B cell (primary cell): ENCODE measurements at regions not wholly inside any gene's neighbourhood (a gene's known extent, or its start where the extent isn't known, plus 50 kb on each side); places are given as distances from the start of the nearest gene placed in this dataset.

ENCODE experiments used
- ATAC-seq: fragments of 200-7000 bp; cut with Tn5 transposase; one replicate; pipeline ENCODE4 v1.10.0; 2021; ENCODE audit warnings: low read depth, mild to moderate bottlenecking, moderate number of reproducible peaks, moderate library complexity
- CTCF ChIA-PET: fragments of 350-600 bp; sonication (Branson Sonifier 250); formaldehyde crosslinking; loops from one replicate; lab custom pipeline; 2021; ENCODE audit warnings: antibody characterized with exemption, inconsistent platforms; lab: Charles Lee
- POLR2A ChIA-PET: fragments of 350-600 bp; sonication (Branson Sonifier 250); formaldehyde crosslinking; loops from one replicate; lab custom pipeline; 2021; ENCODE audit warnings: antibody characterized with exemption; lab: Charles Lee
- DNase-seq: peaks from one replicate; pipeline ENCODE4 v3.0.0; 2013
- H2AFZ ChIP-seq: 2 replicates; pipeline ENCODE4 v1.6.1; 2012; ENCODE audit warnings: mild to moderate bottlenecking, low read depth, low read length; ENCODE audit not compliant: insufficient read depth, poor library complexity, severe bottlenecking
- H3K27ac ChIP-seq, 2 donors: 1 replicate in 1 of 2; 2 replicates in 1 of 2; pipeline ENCODE4 v1.5.1; 2012 to 2013; ENCODE audit warnings: low read length in 2 of 2, mild to moderate bottlenecking in 2 of 2, moderate library complexity in 1 of 2
- H3K27me3 ChIP-seq, 4 experiments: fragments of 200-600 bp in 1 of 4; sonication (generic) in 1 of 4; replicated peaks in 1 of 4; 1 replicate in 2 of 4; 2 replicates in 2 of 4; pipeline versions ENCODE4 v1.6.1 to v1.7.0; 2013 to 2016; ENCODE audit warnings: low read length in 3 of 4, mild to moderate bottlenecking in 2 of 4, mixed read lengths in 1 of 4, moderate library complexity in 1 of 4; ENCODE audit not compliant: insufficient read depth in 4 of 4, control insufficient read depth in 3 of 4; ENCODE audit errors: control extremely low read depth in 1 of 4
- H3K36me3 ChIP-seq, 2 experiments: replicated peaks in 1 of 2; 1 replicate in 1 of 2; 2 replicates in 1 of 2; pipeline versions ENCODE4 v1.6.1 to v1.7.1; 2013; ENCODE audit warnings: low read length in 1 of 2; ENCODE audit not compliant: insufficient read depth in 2 of 2, control insufficient read depth in 1 of 2; ENCODE audit errors: control extremely low read depth in 1 of 2, extremely low read depth in 1 of 2
- H3K4me1 ChIP-seq, 2 donors: fragments of 200-600 bp in 1 of 2; sonication (generic) in 1 of 2; 1 replicate in 1 of 2; 2 replicates in 1 of 2; pipeline versions ENCODE4 v1.5.1 to v1.6.1; 2013 to 2017; ENCODE audit warnings: low read length in 2 of 2; ENCODE audit not compliant: control insufficient read depth in 2 of 2, insufficient read depth in 2 of 2
- H3K4me2 ChIP-seq: replicated peaks from 2 replicates; pipeline ENCODE3; 2012; ENCODE audit warnings: mild to moderate bottlenecking, low read depth, low read length; ENCODE audit not compliant: poor library complexity, severe bottlenecking
- H3K4me3 ChIP-seq, 5 experiments: fragments of 200-600 bp in 1 of 5; sonication (generic) in 1 of 5; 1 replicate in 3 of 5; 2 replicates in 2 of 5; pipeline versions ENCODE4 v1.5.1 to v1.7.0; 2011 to 2016; ENCODE audit warnings: low read length in 4 of 5, mild to moderate bottlenecking in 4 of 5, low read depth in 2 of 5, control low read depth in 1 of 5, moderate library complexity in 1 of 5; ENCODE audit not compliant: insufficient read depth in 1 of 5; ENCODE audit errors: control extremely low read depth in 1 of 5, extremely low read depth in 1 of 5
- H3K79me2 ChIP-seq: fragments of 200-600 bp; sonication (generic); one replicate; pipeline ENCODE4 v1.6.0; 2016; ENCODE audit warnings: low read length; ENCODE audit not compliant: control insufficient read depth, insufficient read depth
- H3K9ac ChIP-seq: fragments of 200-600 bp; sonication (generic); 2 replicates; pipeline ENCODE4 v1.6.1; 2017; ENCODE audit warnings: mild to moderate bottlenecking, low read length, moderate library complexity
- H3K9me3 ChIP-seq, 3 donors: one replicate each; pipeline versions ENCODE4 v1.6.1 to v1.7.1; 2013; ENCODE audit warnings: low read length in 2 of 3; ENCODE audit not compliant: control insufficient read depth in 2 of 3, insufficient read depth in 1 of 3; ENCODE audit errors: control extremely low read depth in 1 of 3
- H4K20me1 ChIP-seq: 2 replicates; pipeline ENCODE4 v1.6.0; 2012; ENCODE audit warnings: mild to moderate bottlenecking, low read length; ENCODE audit not compliant: insufficient read depth, control insufficient read depth, poor library complexity, severe bottlenecking
- H3K27ac Mint-ChIP-seq: one replicate; pipeline ENCODE4 v1.8.0; 2021; ENCODE audit warnings: mixed read lengths
- H3K27me3 Mint-ChIP-seq: one replicate; pipeline ENCODE4 v1.8.0; 2021; ENCODE audit warnings: mixed read lengths
- H3K4me1 Mint-ChIP-seq: one replicate; pipeline ENCODE4 v1.8.0; 2021; ENCODE audit warnings: mixed read lengths
- H3K4me3 Mint-ChIP-seq: one replicate; pipeline ENCODE4 v1.8.0; 2021; ENCODE audit warnings: mixed read lengths
- H3K9me3 Mint-ChIP-seq: one replicate; pipeline ENCODE4 v1.8.0; 2022; ENCODE audit warnings: mixed read lengths; ENCODE audit not compliant: insufficient read depth
- EZH2 ChIP-seq: IDR thresholded peaks from 2 replicates; pipeline ENCODE4 v1.6.1; 2012; ENCODE audit warnings: borderline replicate concordance, low read depth, mild to moderate bottlenecking, moderate library complexity, low read length; ENCODE audit not compliant: insufficient read depth, poor library complexity, severe bottlenecking
- WGBS: methylation state at CpG from one replicate; pipeline ENCODE4 v1.1.5; 2013; ENCODE audit warnings: missing lambda C conversion rate; ENCODE audit not compliant: insufficient coverage; 5-methylcytosine and 5-hydroxymethylcytosine counted together
- intact Hi-C: fragments of 100-400 bp; cut with micrococcal nuclease; formaldehyde crosslinking; loops from one replicate; pipeline ENCODE4 v1.10.0; 2022
- TF ChIP-seq, protein P1 (sequence below): fragments of 200-600 bp; IDR thresholded peaks from one replicate; pipeline ENCODE4 v1.8.0; 2022; ENCODE audit warnings: antibody characterized with exemption, mild to moderate bottlenecking

DNA sequence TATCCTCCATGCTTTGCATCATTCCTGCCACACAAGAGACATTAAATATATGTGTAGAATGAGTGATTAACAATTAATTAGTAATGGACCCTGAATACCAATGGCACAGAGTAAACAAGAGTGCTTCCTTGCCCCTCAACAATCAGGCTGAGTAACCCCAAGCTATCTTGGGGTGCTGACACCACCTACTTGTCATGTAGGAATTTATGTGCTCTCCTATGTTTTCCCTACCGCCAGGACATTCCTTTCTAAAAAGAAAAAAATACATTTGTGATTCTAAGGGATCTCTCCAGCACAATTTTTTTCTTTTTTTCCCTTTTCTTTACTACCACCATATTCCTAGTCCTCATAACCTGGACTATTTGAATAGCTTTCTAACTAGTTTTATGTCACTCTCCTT, 449.1 kb downstream of the MFSD1 start:
- H3K79me2 ChIP-seq: no peaks in the 10 kb centered on the region
- peaks cover 9% of the 10 kb centered on the region for H3K27me3 Mint-ChIP-seq
- intact Hi-C loops: no loop called here
- H3K9ac ChIP-seq: no peak overlapping the region
- no peaks in the 10 kb centered on the region for H3K4me1 ChIP-seq
- no peaks in the 10 kb centered on the region for H4K20me1 ChIP-seq
- H3K27me3 ChIP-seq: peaks cover 0 to 2% (median 0%) of the 10 kb centered on the region in 4 experiments
- H3K4me3 ChIP-seq: no peak overlapping the region
- TF ChIP-seq, protein P1, sequence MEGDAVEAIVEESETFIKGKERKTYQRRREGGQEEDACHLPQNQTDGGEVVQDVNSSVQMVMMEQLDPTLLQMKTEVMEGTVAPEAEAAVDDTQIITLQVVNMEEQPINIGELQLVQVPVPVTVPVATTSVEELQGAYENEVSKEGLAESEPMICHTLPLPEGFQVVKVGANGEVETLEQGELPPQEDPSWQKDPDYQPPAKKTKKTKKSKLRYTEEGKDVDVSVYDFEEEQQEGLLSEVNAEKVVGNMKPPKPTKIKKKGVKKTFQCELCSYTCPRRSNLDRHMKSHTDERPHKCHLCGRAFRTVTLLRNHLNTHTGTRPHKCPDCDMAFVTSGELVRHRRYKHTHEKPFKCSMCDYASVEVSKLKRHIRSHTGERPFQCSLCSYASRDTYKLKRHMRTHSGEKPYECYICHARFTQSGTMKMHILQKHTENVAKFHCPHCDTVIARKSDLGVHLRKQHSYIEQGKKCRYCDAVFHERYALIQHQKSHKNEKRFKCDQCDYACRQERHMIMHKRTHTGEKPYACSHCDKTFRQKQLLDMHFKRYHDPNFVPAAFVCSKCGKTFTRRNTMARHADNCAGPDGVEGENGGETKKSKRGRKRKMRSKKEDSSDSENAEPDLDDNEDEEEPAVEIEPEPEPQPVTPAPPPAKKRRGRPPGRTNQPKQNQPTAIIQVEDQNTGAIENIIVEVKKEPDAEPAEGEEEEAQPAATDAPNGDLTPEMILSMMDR: no peak
- no peak for TF ChIP-seq EZH2
- ChIA-PET CTCF (interaction anchor here (2.4 kb wide), 1 partner anchor 9 kb away, joined by 8 read pairs; no protein-coding TSS in a partner anchor), POLR2A (no interaction called here)
- ATAC-seq (no peak), DNase-seq (no peak)
- peaks cover 7% of the 10 kb centered on the region for H3K9me3 Mint-ChIP-seq
- no peak overlapping the region for H3K4me3 Mint-ChIP-seq
- no peak overlapping the region for H3K27ac ChIP-seq
- no peaks in the 10 kb centered on the region for H3K4me1 Mint-ChIP-seq
- no peaks in the 10 kb centered on the region for H3K36me3 ChIP-seq
- no peak overlapping the region for H3K4me2 ChIP-seq
- H3K27ac Mint-ChIP-seq: no peak overlapping the region
- WGBS: no CpG with 5 or more reads among the region's 1 CpG
- H2AFZ ChIP-seq: no peak overlapping the region
- H3K9me3 ChIP-seq: peaks cover 0 to 13% (median 1%) of the 10 kb centered on the region in 3 donors

DNA sequence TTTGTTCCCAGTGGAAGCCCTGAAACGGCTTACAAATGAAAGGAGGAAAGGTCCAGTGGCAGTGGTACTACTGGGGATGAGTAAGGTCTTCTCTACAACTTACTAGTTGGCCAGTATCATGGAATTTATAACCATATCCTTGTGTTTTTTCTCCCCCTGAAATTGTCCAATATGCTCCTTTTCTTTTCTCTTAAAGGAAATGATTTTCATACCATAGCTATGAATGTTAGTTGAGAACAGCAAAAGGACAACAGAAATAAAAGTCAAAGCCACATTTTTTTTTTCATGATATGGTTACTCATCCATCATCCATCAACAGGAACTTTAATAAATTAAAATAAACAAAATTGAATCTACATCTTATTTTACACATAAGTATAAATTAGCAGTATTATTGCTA, 450.4 kb downstream of the MFSD1 start:
- Histone ChIP-seq H3K79me2 (no peaks in the 10 kb centered on the region), H3K9me3 (peaks cover 0 to 13% (median 1%) of the 10 kb centered on the region in 3 donors), H3K27ac (no peak overlapping the region), H3K4me2 (no peak overlapping the region), H3K4me3 (no peak overlapping the region), H3K4me1 (no peaks in the 10 kb centered on the region), H3K9ac (no peak overlapping the region), H3K27me3 (peaks cover 0 to 2% (median 0%) of the 10 kb centered on the region in 4 experiments), H4K20me1 (no peaks in the 10 kb centered on the region), H2AFZ (no peak overlapping the region), H3K36me3 (no peaks in the 10 kb centered on the region)
- DNase-seq (no peak), ATAC-seq (no peak)
- POLR2A ChIA-PET: no interaction called here
- peaks cover 9% of the 10 kb centered on the region for H3K27me3 Mint-ChIP-seq
- CTCF ChIA-PET: interaction anchor here (2.4 kb wide), 1 partner anchor 8 kb away, joined by 8 read pairs; no protein-coding TSS in a partner anchor
- intact Hi-C loops: no loop called here
- H3K4me3 Mint-ChIP-seq: no peak overlapping the region
- H3K4me1 Mint-ChIP-seq: no peaks in the 10 kb centered on the region
- H3K27ac Mint-ChIP-seq: no peak overlapping the region
- no CpG with 5 or more reads among the region's 1 CpG for WGBS
- peaks cover 7% of the 10 kb centered on the region for H3K9me3 Mint-ChIP-seq
- TF ChIP-seq EZH2: no peak
- TF ChIP-seq, protein P1: no peak
